ENCODE measurements at regions not wholly inside any gene's neighbourhood (a gene's known extent, or its start where the extent isn't known, plus 50 kb on each side); places are given as distances from the start of the nearest gene placed in this dataset.

GRCh38 chr20:52534616-52535015 is 343.0 kb upstream of the ZFP64 start:
- Mint-ChIP-seq H3K4me1 (no peaks in the 10 kb centered on the region), H3K4me3 (no peak overlapping the region), H3K27ac (no peak overlapping the region), H3K36me3 (no peaks in the 10 kb centered on the region), H3K9me3 (no peaks in the 10 kb centered on the region), H3K27me3 (no peaks in the 10 kb centered on the region)

- H3K9me3 Mint-ChIP-seq, result no peaks in the 10 kb centered on the region
- H3K27me3 Mint-ChIP-seq, result no peaks in the 10 kb centered on the region
- no peaks in the 10 kb centered on the region for H3K36me3 Mint-ChIP-seq
- no peak overlapping the region for H3K4me3 Mint-ChIP-seq
- H3K27ac Mint-ChIP-seq, result no peak overlapping the region
- no peaks in the 10 kb centered on the region for H3K4me1 Mint-ChIP-seq
Observed at GRCh38 chr20:52533401-52533800, 341.8 kb upstream of the ZFP64 start.

GRCh38 chr20:52532674-52533073 is 341.1 kb upstream of the ZFP64 start:
- Mint-ChIP-seq H3K27me3 (no peaks in the 10 kb centered on the region), H3K4me3 (no peak overlapping the region), H3K4me1 (no peaks in the 10 kb centered on the region), H3K9me3 (no peaks in the 10 kb centered on the region), H3K36me3 (no peaks in the 10 kb centered on the region), H3K27ac (no peak overlapping the region)

- no peaks in the 10 kb centered on the region for H3K9me3 Mint-ChIP-seq
- no peaks in the 10 kb centered on the region for H3K4me1 Mint-ChIP-seq
- H3K27me3 Mint-ChIP-seq, result no peaks in the 10 kb centered on the region
- no peaks in the 10 kb centered on the region for H3K36me3 Mint-ChIP-seq
- no peak overlapping the region for H3K27ac Mint-ChIP-seq
- no peak overlapping the region for H3K4me3 Mint-ChIP-seq
Observed at GRCh38 chr20:52530571-52530970, 339.0 kb upstream of the ZFP64 start.

- Mint-ChIP-seq H3K9me3 (no peaks in the 10 kb centered on the region), H3K4me1 (peaks cover under 1% of the 10 kb centered on the region), H3K27ac (no peak overlapping the region), H3K36me3 (no peaks in the 10 kb centered on the region), H3K27me3 (no peaks in the 10 kb centered on the region), H3K4me3 (no peak overlapping the region)
Observed at GRCh38 chr20:52529826-52530225, 338.2 kb upstream of the ZFP64 start.

GRCh38 chr20:52524861-52525260 is 333.3 kb upstream of the ZFP64 start:
- no peak overlapping the region for H3K4me3 Mint-ChIP-seq

GRCh38 chr20:52518735-52519134 is 327.2 kb upstream of the ZFP64 start:
- peaks cover 11% of the 10 kb centered on the region for H3K9me3 Mint-ChIP-seq

More at GRCh38 chr20:52524861-52525260, 333.3 kb upstream of the ZFP64 start:
- Mint-ChIP-seq H3K27ac (no peak overlapping the region), H3K9me3 (peaks cover 5% of the 10 kb centered on the region), H3K27me3 (no peaks in the 10 kb centered on the region), H3K36me3 (peaks cover 2% of the 10 kb centered on the region), H3K4me1 (peaks cover 12% of the 10 kb centered on the region)

GRCh38 chr20:52515877-52516276 is 324.3 kb upstream of the ZFP64 start:
- Mint-ChIP-seq H3K36me3 (peaks cover 1% of the 10 kb centered on the region), H3K4me3 (no peak overlapping the region), H3K27me3 (no peaks in the 10 kb centered on the region), H3K4me1 (no peaks in the 10 kb centered on the region), H3K9me3 (peaks cover 6% of the 10 kb centered on the region), H3K27ac (no peak overlapping the region)

More at GRCh38 chr20:52518735-52519134, 327.2 kb upstream of the ZFP64 start:
- Mint-ChIP-seq H3K36me3 (peaks cover 3% of the 10 kb centered on the region), H3K4me1 (peaks cover 3% of the 10 kb centered on the region), H3K27ac (no peak overlapping the region), H3K27me3 (no peaks in the 10 kb centered on the region), H3K4me3 (no peak overlapping the region)

- Mint-ChIP-seq H3K4me3 (no peak overlapping the region), H3K4me1 (peaks cover 11% of the 10 kb centered on the region), H3K9me3 (peaks cover 6% of the 10 kb centered on the region), H3K36me3 (peaks cover 3% of the 10 kb centered on the region), H3K27ac (no peak overlapping the region), H3K27me3 (no peaks in the 10 kb centered on the region)
Observed at GRCh38 chr20:52500157-52500556, 308.6 kb upstream of the ZFP64 start.

GRCh38 chr20:52497731-52498130 is 306.2 kb upstream of the ZFP64 start:
- Mint-ChIP-seq H3K27ac (no peak overlapping the region), H3K9me3 (no peaks in the 10 kb centered on the region), H3K27me3 (no peaks in the 10 kb centered on the region), H3K4me1 (peaks cover 27% of the 10 kb centered on the region), H3K4me3 (no peak overlapping the region), H3K36me3 (no peaks in the 10 kb centered on the region)

GRCh38 chr20:52496191-52496590 is 304.6 kb upstream of the ZFP64 start:
- H3K27me3 Mint-ChIP-seq, result no peaks in the 10 kb centered on the region

GRCh38 chr20:52494244-52494643 is 302.7 kb upstream of the ZFP64 start:
- no peaks in the 10 kb centered on the region for H3K9me3 Mint-ChIP-seq
- no peaks in the 10 kb centered on the region for H3K27me3 Mint-ChIP-seq
- peak overlapping the region; percentile 53 for H3K4me3 Mint-ChIP-seq
- H3K36me3 Mint-ChIP-seq, result no peaks in the 10 kb centered on the region
- peak overlapping the region; percentile 86 for H3K27ac Mint-ChIP-seq
- H3K4me1 Mint-ChIP-seq, result peaks cover 30% of the 10 kb centered on the region

More at GRCh38 chr20:52496191-52496590, 304.6 kb upstream of the ZFP64 start:
- H3K4me1 Mint-ChIP-seq, result peaks cover 30% of the 10 kb centered on the region
- no peaks in the 10 kb centered on the region for H3K9me3 Mint-ChIP-seq
- H3K4me3 Mint-ChIP-seq, result no peak overlapping the region
- H3K27ac Mint-ChIP-seq, result no peak overlapping the region
- no peaks in the 10 kb centered on the region for H3K36me3 Mint-ChIP-seq

- H3K27me3 Mint-ChIP-seq, result no peaks in the 10 kb centered on the region
- no peaks in the 10 kb centered on the region for H3K36me3 Mint-ChIP-seq
- H3K9me3 Mint-ChIP-seq, result no peaks in the 10 kb centered on the region
- peaks cover 30% of the 10 kb centered on the region for H3K4me1 Mint-ChIP-seq
- H3K4me3 Mint-ChIP-seq, result peak overlapping the region; percentile 58
- H3K27ac Mint-ChIP-seq, result peak overlapping the region; percentile 86
Observed at GRCh38 chr20:52493171-52493721, 301.7 kb upstream of the ZFP64 start.

GRCh38 chr20:52490711-52491430 is 299.3 kb upstream of the ZFP64 start:
- H3K9me3 Mint-ChIP-seq, result no peaks in the 10 kb centered on the region
- peaks cover 25% of the 10 kb centered on the region for H3K4me1 Mint-ChIP-seq
- H3K27me3 Mint-ChIP-seq, result no peaks in the 10 kb centered on the region
- no peaks in the 10 kb centered on the region for H3K36me3 Mint-ChIP-seq
- no peak overlapping the region for H3K4me3 Mint-ChIP-seq
- no peak overlapping the region for H3K27ac Mint-ChIP-seq

- peaks cover 8% of the 10 kb centered on the region for H3K4me1 Mint-ChIP-seq
- H3K9me3 Mint-ChIP-seq, result no peaks in the 10 kb centered on the region
Observed at GRCh38 chr20:52484438-52484837, 292.9 kb upstream of the ZFP64 start.

GRCh38 chr20:52483382-52483781 is 291.8 kb upstream of the ZFP64 start:
- H3K27me3 Mint-ChIP-seq, result no peaks in the 10 kb centered on the region
- no peak overlapping the region for H3K27ac Mint-ChIP-seq
- H3K9me3 Mint-ChIP-seq, result no peaks in the 10 kb centered on the region
- H3K4me1 Mint-ChIP-seq, result peaks cover 8% of the 10 kb centered on the region
- no peak overlapping the region for H3K4me3 Mint-ChIP-seq
- no peaks in the 10 kb centered on the region for H3K36me3 Mint-ChIP-seq

More at GRCh38 chr20:52484438-52484837, 292.9 kb upstream of the ZFP64 start:
- no peak overlapping the region for H3K27ac Mint-ChIP-seq
- H3K27me3 Mint-ChIP-seq, result no peaks in the 10 kb centered on the region
- H3K36me3 Mint-ChIP-seq, result no peaks in the 10 kb centered on the region
- H3K4me3 Mint-ChIP-seq, result no peak overlapping the region
